ENCODE measurements at regions not wholly inside any gene's neighbourhood (a gene's known extent, or its start where the extent isn't known, plus 50 kb on each side); places are given as distances from the start of the nearest gene placed in this dataset.
"Not testable (repeated sequence)": the region's sequence is repeated elsewhere in the genome, so short reads cannot be mapped to it uniquely, and the experiment has no call there.

- no peak for DNase-seq (ENCODE audit: low read depth)
Observed at GRCh38 chr12:38384816-38385378, 68.3 kb downstream of the ALG10B start.

DNA sequence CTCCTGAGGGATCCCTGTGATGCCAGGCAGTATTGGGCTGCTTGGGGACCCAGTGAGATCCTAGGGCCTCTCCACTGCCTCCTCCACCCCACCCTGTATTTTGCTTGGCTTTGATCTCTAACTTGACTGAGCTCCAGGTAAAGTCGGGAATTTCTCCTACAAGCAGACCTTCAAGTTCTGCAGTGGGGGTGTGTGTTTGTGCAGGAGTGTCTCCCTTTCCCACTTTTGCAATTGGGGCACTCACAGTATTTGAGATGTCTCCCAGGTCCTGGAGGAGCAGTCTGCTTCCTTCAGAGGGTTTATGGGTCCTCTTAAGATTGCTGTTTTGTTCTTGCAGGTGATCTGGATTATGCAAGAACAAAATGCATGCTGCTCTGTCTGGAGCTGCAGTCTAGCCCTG is 68.9 kb downstream of the ALG10B start:
- no peak for DNase-seq (ENCODE audit: low read depth)

DNA sequence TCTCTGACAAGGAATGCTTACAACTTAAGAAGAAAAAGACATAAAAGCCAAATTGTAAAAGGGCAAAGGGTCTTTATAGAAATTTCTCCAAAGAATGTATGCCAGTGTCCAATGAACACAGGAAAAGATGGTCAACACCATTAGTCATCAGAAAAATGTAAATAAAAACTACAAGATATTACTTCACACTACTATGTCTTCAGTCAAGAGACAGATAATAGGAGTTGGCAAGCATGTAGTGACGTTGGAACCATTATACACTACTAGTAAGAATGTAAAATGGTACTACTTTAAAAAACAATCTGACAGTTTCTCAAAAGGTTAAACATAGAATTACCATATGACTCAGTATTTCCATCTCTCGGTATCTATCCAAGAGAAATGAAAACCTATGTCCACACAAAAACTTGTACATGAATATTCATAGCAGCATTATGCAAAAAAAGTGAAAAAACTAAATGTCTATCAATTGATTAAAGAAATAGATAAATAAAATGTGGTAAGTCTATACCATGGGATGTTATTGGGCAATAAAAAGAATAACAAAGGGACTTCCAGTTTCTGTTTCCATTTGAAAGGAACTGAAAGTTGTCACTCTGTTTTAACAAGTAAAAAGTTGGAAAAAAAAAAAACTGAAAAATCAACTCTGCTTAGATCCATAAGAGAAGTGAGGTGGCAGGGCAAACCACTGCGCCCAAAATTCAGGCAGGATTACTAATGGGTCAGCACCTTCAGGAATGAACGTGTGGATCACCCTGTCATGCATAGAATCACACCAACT is 69.8 kb downstream of the ALG10B start:
- no peak for DNase-seq (ENCODE audit: low read depth)

DNA sequence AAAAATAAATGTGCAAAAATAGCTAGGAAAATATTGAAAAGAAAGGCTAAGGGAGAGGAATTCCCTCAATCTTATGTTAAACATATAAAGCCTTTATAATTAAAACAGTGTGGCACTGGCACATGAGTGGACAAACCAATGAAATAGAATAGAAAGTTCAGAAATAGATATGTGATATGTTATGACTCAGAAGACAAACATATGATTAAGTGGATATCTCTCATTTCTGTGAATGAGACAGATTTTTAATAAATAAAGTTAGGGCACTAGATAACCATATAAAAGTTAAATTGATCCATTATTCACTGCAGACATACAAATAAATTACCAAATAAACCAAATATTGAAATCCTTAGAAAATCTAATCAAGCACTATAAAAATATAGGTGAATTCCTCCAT is 73.0 kb downstream of the ALG10B start:
- no peak for DNase-seq (ENCODE audit: low read depth)

- DNase-seq (ENCODE audit: low read depth): no peak
Observed at GRCh38 chr12:38391007-38391406, 74.4 kb downstream of the ALG10B start.

- peak; percentile 67 for DNase-seq (ENCODE audit: low read depth)
Observed at GRCh38 chr12:38392554-38393144, 76.1 kb downstream of the ALG10B start.

GRCh38 chr12:38399711-38400206 is 83.2 kb downstream of the ALG10B start:
- no peak for DNase-seq (ENCODE audit: low read depth)

DNA sequence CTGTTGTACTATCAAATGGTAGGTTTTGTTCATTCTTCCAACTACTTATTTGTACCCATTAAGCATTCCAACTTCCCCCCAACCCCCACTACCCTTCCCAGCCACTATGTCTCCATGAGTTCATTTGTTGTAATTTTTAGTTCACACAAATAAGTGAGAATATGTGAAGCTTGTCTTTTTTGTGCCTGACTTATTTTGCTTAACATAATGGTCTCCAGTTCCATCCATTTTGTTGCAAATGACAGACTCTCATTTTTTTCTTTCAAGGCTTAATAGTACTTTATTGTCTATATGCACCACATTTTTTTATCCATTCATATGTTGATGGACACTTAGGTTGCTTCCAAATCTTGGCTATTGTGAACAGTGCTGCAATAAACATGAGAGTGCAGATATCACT is 86.2 kb downstream of the ALG10B start:
- DNase-seq (ENCODE audit: low read depth): no peak

GRCh38 chr12:38409511-38409910 is 92.9 kb downstream of the ALG10B start:
- DNase-seq (ENCODE audit: low read depth): no peak

GRCh38 chr12:38411426-38411825 is 94.9 kb downstream of the ALG10B start:
- DNase-seq (ENCODE audit: low read depth): no peak

- DNase-seq (ENCODE audit: low read depth): no peak
Observed at GRCh38 chr12:38411946-38412345, 95.4 kb downstream of the ALG10B start.

- DNase-seq (ENCODE audit: low read depth): no peak
Observed at GRCh38 chr12:38417101-38417500, 100.5 kb downstream of the ALG10B start.

DNA sequence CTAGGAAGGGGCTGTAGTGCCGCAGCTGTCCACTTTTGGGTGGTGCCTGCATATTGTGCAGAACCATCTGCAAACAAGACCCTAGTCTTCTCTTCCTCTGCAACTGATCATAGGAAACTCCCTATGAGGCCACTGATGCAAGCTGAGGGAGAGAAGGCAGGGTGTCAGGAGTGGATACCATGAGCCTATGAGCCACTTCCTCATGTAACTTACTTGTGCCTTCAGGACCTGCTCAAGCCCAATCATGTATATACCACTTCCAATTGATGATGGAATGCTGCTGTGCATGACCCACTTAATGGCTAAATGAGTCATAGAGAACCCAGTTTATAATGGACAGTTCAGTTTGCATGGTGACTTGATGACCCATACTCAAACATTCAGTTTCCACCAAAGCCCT is 107.9 kb downstream of the ALG10B start:
- DNase-seq (ENCODE audit: low read depth): no peak

DNA sequence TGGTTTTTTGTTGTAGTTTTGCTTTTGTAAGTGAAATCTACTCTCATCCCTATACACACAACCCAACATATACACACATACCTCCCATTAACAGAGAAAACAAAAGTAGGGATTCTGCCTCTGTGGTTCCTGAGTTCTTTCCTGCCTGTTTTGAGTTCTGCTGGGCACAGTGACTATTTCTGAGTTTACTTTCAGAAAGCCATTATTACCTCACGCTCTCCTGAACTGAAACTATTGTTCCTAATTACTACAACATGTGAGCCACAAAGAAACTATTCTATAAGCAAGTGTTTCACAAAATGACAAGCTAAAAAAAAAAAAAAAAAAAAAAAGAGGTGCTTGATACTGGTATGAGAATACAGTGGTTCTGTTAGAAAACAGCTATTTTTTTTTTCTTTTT is 110.9 kb downstream of the ALG10B start:
- DNase-seq (ENCODE audit: low read depth): no peak

DNA sequence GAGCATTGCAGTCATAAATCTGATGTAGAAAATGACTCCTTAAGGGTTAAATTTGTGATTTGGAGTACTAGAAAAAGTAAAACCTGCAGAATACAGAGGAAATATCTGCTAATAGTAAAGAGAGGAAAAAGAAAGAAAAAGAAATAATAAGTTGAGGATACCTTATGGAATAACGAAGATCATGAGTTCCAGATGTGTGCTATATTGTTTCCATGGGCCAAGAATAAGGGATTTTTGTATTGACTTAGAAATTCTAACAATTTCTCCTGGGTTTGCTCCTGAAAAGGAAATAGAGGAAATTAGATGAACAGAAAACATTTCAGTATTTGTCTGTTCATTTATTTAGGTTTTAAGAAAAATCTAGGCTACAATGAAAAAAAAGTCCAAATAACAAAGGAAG is 115.3 kb downstream of the ALG10B start:
- no peak for DNase-seq (ENCODE audit: low read depth)

- DNase-seq (ENCODE audit: low read depth): not testable (repeated sequence)
Observed at GRCh38 chr12:38441871-38442281, 125.3 kb downstream of the ALG10B start.

DNA sequence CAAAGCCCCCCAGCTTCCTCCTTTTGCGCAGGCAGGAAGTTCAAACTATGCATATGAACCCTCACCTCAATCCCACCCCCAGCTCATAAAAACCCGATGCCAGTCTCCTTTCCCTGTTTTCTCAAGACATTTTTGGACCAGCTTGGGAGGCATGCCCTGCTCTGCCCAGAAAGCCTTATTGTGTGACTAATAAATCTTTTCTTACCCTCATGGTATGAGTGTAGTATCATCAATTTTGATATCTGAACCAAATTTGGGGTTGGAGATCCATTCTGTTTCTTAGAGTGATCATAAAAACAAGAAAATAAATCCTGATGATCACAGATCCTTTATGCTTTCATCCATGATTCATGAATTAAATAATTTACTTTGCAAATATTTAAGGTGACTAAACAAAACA is 128.5 kb downstream of the ALG10B start:
- no peak for DNase-seq (ENCODE audit: low read depth)

DNA sequence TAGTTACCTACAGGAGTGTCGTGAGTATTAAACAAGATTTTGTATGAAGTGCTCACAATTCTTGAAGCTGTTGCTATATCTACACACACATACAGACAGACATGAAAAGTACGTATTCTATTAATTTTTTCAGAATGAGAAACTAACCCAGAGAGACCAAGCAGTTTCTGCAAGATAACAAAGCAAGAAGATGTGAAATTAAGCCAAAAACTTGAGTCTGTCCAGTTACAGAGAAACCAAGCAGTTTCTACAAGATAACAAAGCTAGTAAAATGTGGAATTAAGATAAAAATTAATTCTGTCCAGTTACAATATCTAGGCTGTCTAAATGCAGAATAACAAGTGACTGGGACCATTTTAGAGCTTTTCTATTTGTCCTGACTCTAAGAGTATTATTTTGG is 132.4 kb downstream of the ALG10B start:
- no peak for DNase-seq (ENCODE audit: low read depth)

- no peak for DNase-seq (ENCODE audit: low read depth)
Observed at GRCh38 chr12:38456537-38457120, 140.1 kb downstream of the ALG10B start.

GRCh38 chr12:38465020-38465419 is 148.4 kb downstream of the ALG10B start:
- DNase-seq (ENCODE audit: low read depth): no peak

DNA sequence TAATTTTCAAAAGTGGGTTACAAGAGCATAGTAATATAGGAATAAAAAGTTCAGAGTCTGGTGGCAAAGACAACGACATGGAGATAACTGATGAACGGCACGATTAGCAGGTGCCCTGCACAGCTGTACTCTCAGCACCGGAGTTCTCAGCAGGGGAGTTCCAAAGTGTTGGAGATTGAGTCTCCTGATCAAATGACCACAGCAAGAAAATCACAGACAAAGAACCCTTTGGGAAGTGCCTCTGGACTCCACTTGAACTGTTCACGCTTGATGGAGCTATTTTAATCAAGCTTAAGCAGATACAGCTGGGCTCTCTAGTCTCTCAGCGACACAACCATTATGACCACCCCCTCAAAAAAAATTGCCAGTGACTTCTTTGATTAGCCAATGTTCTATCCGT is 153.1 kb downstream of the ALG10B start:
- DNase-seq (ENCODE audit: low read depth): no peak

DNA sequence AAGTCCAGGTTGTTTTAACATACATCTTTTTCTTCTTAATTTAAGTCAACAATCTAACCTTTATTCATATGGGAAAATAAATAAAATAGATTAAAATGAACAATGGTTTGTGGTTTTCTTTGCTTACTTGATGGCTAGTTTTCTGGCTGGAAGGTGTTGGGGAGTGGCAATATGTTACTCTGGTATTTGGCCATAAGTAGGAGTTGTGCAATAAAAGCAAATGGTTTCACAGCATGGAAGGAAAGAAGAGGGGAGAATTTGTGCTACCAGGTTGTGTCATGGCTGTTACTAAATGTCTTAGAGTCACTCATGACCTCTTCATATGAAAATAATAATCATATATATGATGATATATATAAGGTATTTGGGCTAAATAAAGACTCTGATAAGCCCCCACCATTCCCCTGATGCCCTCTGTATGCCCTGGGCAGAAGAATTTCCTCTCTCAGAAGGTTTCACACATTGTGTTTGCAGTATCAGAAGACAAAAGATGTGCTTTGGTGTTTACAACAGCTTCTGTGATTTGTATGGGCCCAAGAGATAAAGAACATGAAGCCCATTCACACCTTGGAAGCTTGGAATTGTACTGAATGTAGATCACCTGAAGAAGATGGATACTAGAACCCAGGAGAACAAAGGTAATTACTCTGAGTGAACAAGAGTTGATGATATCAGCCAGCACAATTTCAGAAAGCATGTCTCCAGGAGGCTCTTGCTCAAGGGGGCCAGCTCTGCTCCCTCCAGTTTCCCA is 160.9 kb downstream of the ALG10B start:
- DNase-seq (ENCODE audit: low read depth): no peak
